ENCODE measurements at regions not wholly inside any gene's neighbourhood (a gene's known extent, or its start where the extent isn't known, plus 50 kb on each side); places are given as distances from the start of the nearest gene placed in this dataset.

DNA sequence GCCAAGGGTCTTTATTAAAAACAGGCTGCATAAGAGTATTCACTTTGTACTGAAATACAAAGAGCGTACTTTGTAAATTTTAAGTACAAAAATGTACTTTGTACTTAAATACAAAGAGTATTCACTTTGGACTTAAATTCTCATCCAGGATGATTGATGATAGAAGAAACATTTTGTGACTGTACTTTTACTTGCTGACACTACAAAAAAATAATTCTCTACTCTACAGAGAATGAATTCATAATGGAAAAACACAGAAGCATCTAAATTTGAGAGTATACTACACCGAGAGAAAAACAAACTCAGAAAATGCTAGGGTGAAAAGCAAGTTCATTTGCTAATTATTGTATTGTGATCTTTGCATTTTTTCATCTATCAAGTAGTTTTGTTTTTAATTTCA is 54.4 kb upstream of the STXBP5 start:
- TF ChIP-seq, protein P1, sequence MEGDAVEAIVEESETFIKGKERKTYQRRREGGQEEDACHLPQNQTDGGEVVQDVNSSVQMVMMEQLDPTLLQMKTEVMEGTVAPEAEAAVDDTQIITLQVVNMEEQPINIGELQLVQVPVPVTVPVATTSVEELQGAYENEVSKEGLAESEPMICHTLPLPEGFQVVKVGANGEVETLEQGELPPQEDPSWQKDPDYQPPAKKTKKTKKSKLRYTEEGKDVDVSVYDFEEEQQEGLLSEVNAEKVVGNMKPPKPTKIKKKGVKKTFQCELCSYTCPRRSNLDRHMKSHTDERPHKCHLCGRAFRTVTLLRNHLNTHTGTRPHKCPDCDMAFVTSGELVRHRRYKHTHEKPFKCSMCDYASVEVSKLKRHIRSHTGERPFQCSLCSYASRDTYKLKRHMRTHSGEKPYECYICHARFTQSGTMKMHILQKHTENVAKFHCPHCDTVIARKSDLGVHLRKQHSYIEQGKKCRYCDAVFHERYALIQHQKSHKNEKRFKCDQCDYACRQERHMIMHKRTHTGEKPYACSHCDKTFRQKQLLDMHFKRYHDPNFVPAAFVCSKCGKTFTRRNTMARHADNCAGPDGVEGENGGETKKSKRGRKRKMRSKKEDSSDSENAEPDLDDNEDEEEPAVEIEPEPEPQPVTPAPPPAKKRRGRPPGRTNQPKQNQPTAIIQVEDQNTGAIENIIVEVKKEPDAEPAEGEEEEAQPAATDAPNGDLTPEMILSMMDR (IDR thresholded peaks at IDR 0.05): no peak
- TF ChIP-seq POLR2A (IDR thresholded peaks at IDR 0.05): no peak

Measured in esophagus squamous epithelium (tissue), 4 donors.